GM12878 (cell line): ENCODE measurements at regions not wholly inside any gene's neighbourhood (a gene's known extent, or its start where the extent isn't known, plus 50 kb on each side); places are given as distances from the start of the nearest gene placed in this dataset.

Source experiments
- ATAC-seq: fragments of 200-7000 bp; cut with Tn5 transposase; 3 replicates; pipeline ENCODE4 v1.9.1; 2020; ENCODE audit warnings: mild to moderate bottlenecking, moderate library complexity
- BruUV-seq: library from RNA; stranded (reverse); fragments of 400-500 nt; replicated peaks from 2 replicates; lab custom pipeline; 2021; lab: Mats Ljungman, UMichigan
- CTCF ChIA-PET: fragments of 300-600 bp; sonication (Branson Sonifier 250); formaldehyde crosslinking; extraction: SDS; loops from one replicate; lab custom pipeline; 2021; ENCODE audit warnings: inconsistent platforms; lab: Yijun Ruan, JAX
- POLR2A ChIA-PET: fragments of 350-600 bp; formaldehyde crosslinking; extraction: SDS; loops from one replicate; lab custom pipeline; 2021; ENCODE audit warnings: inconsistent platforms; lab: Charles Lee
- RAD21 ChIA-PET: fragments of 300-600 bp; sonication (Branson Sonifier 250); formaldehyde crosslinking; loops from one replicate; lab custom pipeline; 2023; ENCODE audit warnings: antibody characterized with exemption; ENCODE audit not compliant: unreplicated experiment; lab: Charles Lee
- SMC1A ChIA-PET: fragments of 300-600 bp; sonication (Branson Sonifier 250); formaldehyde crosslinking; loops from one replicate; lab custom pipeline; 2023; ENCODE audit not compliant: unreplicated experiment, uncharacterized antibody; lab: Charles Lee
- DNase-seq: peaks from one replicate; pipeline ENCODE4 v3.0.0-alpha.2; 2011; ENCODE audit warnings: low read depth, low spot score
- FAIRE-seq: peaks from 3 replicates; lab custom pipeline; 2011; peaks lifted over from hg19 to GRCh38; lab: Jason Lieb, UNC
- H2AFZ ChIP-seq: 2 replicates; pipeline ENCODE4 v1.6.0; 2011; ENCODE audit warnings: low read depth, low read length, control low read depth; ENCODE audit not compliant: control insufficient read depth
- H3K27ac ChIP-seq: 2 replicates; pipeline ENCODE4 v1.5.1; 2011; ENCODE audit warnings: control low read depth; ENCODE audit not compliant: control insufficient read depth, insufficient read depth
- H3K27me3 ChIP-seq, 2 experiments: replicated peaks in 1 of 2; 2 replicates each; pipeline versions ENCODE4 v1.6.0 to v1.6.1; 2011; ENCODE audit warnings: low read length in 1 of 2; ENCODE audit not compliant: control insufficient read depth in 2 of 2, insufficient read depth in 2 of 2
- H3K36me3 ChIP-seq, 2 experiments: 2 replicates each; pipeline ENCODE4 v1.5.1; 2011; ENCODE audit warnings: low read length in 1 of 2; ENCODE audit not compliant: control insufficient read depth in 2 of 2, insufficient read depth in 2 of 2
- H3K4me1 ChIP-seq: 2 replicates; pipeline ENCODE4 v1.6.1; 2011; ENCODE audit warnings: mild to moderate bottlenecking, low read length, moderate library complexity, mixed read lengths; ENCODE audit not compliant: control insufficient read depth, insufficient read depth
- H3K4me2 ChIP-seq: 2 replicates; pipeline ENCODE4 v1.6.0; 2011; ENCODE audit warnings: control low read depth; ENCODE audit not compliant: control insufficient read depth, insufficient read depth
- H3K4me3 ChIP-seq: fragments of 200-600 bp; sonication (generic); 2 replicates; pipeline ENCODE4 v1.5.1; 2016
- H3K79me2 ChIP-seq: 2 replicates; pipeline ENCODE4 v1.6.0; 2011; ENCODE audit warnings: low read length; ENCODE audit not compliant: control insufficient read depth, insufficient read depth
- H3K9ac ChIP-seq: 2 replicates; pipeline ENCODE4 v1.8.0; 2011; ENCODE audit warnings: low read length, control low read depth, mixed read lengths; ENCODE audit not compliant: control insufficient read depth, insufficient read depth
- H3K9me3 ChIP-seq: replicated peaks from 3 replicates; pipeline ENCODE4 v1.5.1; 2011; ENCODE audit warnings: mild to moderate bottlenecking, low read length; ENCODE audit not compliant: control insufficient read depth, insufficient read depth
- H4K20me1 ChIP-seq: 2 replicates; pipeline ENCODE4 v1.6.0; 2011; ENCODE audit not compliant: control insufficient read depth, insufficient read depth
- BRCA1 ChIP-seq: IDR thresholded peaks from 2 replicates; pipeline ENCODE4 v1.6.1; 2011; ENCODE audit warnings: low read depth, low read length, improper control_type of control experiment
- CHD1 ChIP-seq: IDR thresholded peaks from 2 replicates; pipeline ENCODE4 v1.6.1; 2012; ENCODE audit warnings: low read depth, low read length, improper control_type of control experiment
- CHD4 ChIP-seq: fragments of 200-600 bp; sonication (generic); IDR thresholded peaks from 2 replicates; pipeline ENCODE4 v1.6.1; 2016; ENCODE audit warnings: mild to moderate bottlenecking
- GABPA ChIP-seq: IDR thresholded peaks from 2 replicates; pipeline ENCODE4 v1.6.1; 2014; ENCODE audit warnings: antibody characterized with exemption, low read depth, mild to moderate bottlenecking, inconsistent platforms
- GATAD2B ChIP-seq: fragments of 450-650 bp; conservative IDR thresholded peaks from 2 replicates; pipeline ENCODE4 v1.6.1; 2017; ENCODE audit warnings: low read depth, mild to moderate bottlenecking, moderate library complexity
- HDGF ChIP-seq: fragments of 450-650 bp; IDR thresholded peaks from 2 replicates; pipeline ENCODE4 v1.6.1; 2016; ENCODE audit warnings: antibody characterized with exemption
- NR2C2 ChIP-seq: IDR thresholded peaks from 2 replicates; pipeline ENCODE4 v1.6.1; 2011; ENCODE audit warnings: borderline replicate concordance, low read depth; ENCODE audit not compliant: control insufficient read depth, insufficient read length
- NRF1 ChIP-seq: conservative IDR thresholded peaks from 2 replicates; pipeline ENCODE4 v1.6.1; 2011; ENCODE audit warnings: mild to moderate bottlenecking, low read depth, low read length, improper control_type of control experiment
- POLR2AphosphoS5 ChIP-seq: IDR thresholded peaks from 2 replicates; pipeline ENCODE4 v1.6.1; 2011; ENCODE audit warnings: mild to moderate bottlenecking, low read length, inconsistent platforms
- RAD51 ChIP-seq: fragments of 450-650 bp; IDR thresholded peaks from 2 replicates; pipeline ENCODE4 v1.6.1; 2016; ENCODE audit warnings: moderate library complexity, mild to moderate bottlenecking, inconsistent platforms
- RELA ChIP-seq: fragments of 450-650 bp; IDR thresholded peaks from 2 replicates; pipeline ENCODE4 v1.8.0; 2014; ENCODE audit warnings: borderline replicate concordance; ENCODE audit not compliant: partially characterized antibody
- SREBF2 ChIP-seq: IDR thresholded peaks from 2 replicates; pipeline ENCODE4 v1.6.1; 2012; ENCODE audit warnings: mild to moderate bottlenecking, low read length
- ZSCAN29 ChIP-seq: fragments of 450-650 bp; IDR thresholded peaks from 2 replicates; pipeline ENCODE4 v1.6.1; 2017; ENCODE audit warnings: mild to moderate bottlenecking, moderate library complexity
- WGBS: methylation state at CpG from one replicate; pipeline ENCODE4 v1.1.6; 2016; ENCODE audit warnings: low lambda C conversion rate; ENCODE audit not compliant: insufficient replicate concordance, insufficient coverage; ENCODE audit errors: missing lambda C conversion rate; 5-methylcytosine and 5-hydroxymethylcytosine counted together
- in situ Hi-C: fragments of 300-500 bp; cut with MboI; formaldehyde crosslinking; loops from 9 replicates; pipeline ENCODE4 v1.14.3; 2018; ENCODE audit warnings: mixed read lengths
- intact Hi-C: fragments of 100-400 bp; cut with micrococcal nuclease; formaldehyde crosslinking; loops from one replicate; pipeline ENCODE4 v1.14.2; 2022; ENCODE audit not compliant: unreplicated experiment
- TF ChIP-seq, protein P1 (sequence below): IDR thresholded peaks from 2 replicates; pipeline ENCODE4 v1.6.1; 2011; ENCODE audit warnings: mild to moderate bottlenecking, low read depth, low read length, moderate library complexity; ENCODE audit not compliant: insufficient replicate concordance
- TF ChIP-seq, protein P2 (sequence below): IDR thresholded peaks from 2 replicates; pipeline ENCODE4 v1.6.1; 2012; ENCODE audit warnings: low read depth, low read length, improper control_type of control experiment
- TF ChIP-seq, protein P3 (sequence below), 3 experiments: IDR thresholded peaks in 2 of 3; conservative IDR thresholded peaks in 1 of 3; 2 replicates each; pipeline ENCODE4 v1.5.1; 2011; ENCODE audit warnings: low read depth in 3 of 3, low read length in 3 of 3, mild to moderate bottlenecking in 3 of 3, control low read depth in 2 of 3, moderate library complexity in 2 of 3, inconsistent platforms in 1 of 3, mixed read lengths in 1 of 3; ENCODE audit not compliant: control insufficient read depth in 2 of 3, insufficient read depth in 1 of 3; ENCODE audit errors: extremely low read depth in 1 of 3
- TF ChIP-seq, protein P4 (sequence below): IDR thresholded peaks from 2 replicates; pipeline ENCODE4 v1.6.1; 2012; ENCODE audit warnings: low read depth, low read length, improper control_type of control experiment

DNA sequence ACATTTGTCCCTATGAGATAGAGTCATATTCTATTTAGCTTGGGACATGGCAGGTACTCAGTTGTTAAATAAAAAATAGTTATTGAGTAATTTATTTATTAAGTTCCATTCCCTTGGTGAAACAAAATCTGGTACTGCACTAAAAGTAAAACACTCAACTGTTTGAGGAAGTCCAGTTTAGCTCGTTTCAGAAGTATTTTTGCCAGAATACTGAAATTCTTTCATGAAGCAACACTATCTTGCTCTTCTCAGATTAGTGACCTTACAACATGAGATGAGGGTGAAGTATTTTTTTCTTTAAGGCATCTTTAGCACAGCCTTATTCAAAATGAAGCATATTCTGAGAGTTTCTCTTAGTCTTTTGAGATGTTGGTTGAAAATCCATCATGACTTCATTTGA, 106.0 kb downstream of the ZNF365 start:
- ATAC-seq (no peak), DNase-seq (no peak), FAIRE-seq (no peak)
- 0% methylated on average over 1 of the region's 1 CpG for WGBS
- in situ Hi-C loops, result no loop called here
- Histone ChIP-seq H3K4me3 (no peak overlapping the region), H3K4me1 (no peaks in the 10 kb centered on the region), H3K36me3 (no peaks in the 10 kb centered on the region), H3K9me3 (peaks cover 1% of the 10 kb centered on the region; the same call in 1 of the 3 replicates), H3K9ac (no peak overlapping the region), H2AFZ (no peak overlapping the region), H3K27me3 (peaks cover 0 to 2% of the 10 kb centered on the region in 2 experiments; a peak in 2 of 4 replicates), H4K20me1 (no peaks in the 10 kb centered on the region), H3K4me2 (no peak overlapping the region), H3K79me2 (no peaks in the 10 kb centered on the region), H3K27ac (no peak overlapping the region)
- CTCF ChIA-PET, result interaction anchor here (1.9 kb wide), 1 partner anchor 11 kb away, joined by 4 read pairs; no protein-coding TSS in a partner anchor
- intact Hi-C loops, result no loop called here
- POLR2A ChIA-PET, result no interaction called here
- SMC1A ChIA-PET, result interaction anchor here (0.6 to 1.5 kb wide), 7 partner anchors 9 to 658 kb away, joined by 3 to 4 read pairs (median 3); no protein-coding TSS in a partner anchor
- TF ChIP-seq RELA (no peak), HDGF (no peak), RAD51 (no peak), BRCA1 (no peak), GABPA (no peak), CHD4 (no peak), ZSCAN29 (no peak), NR2C2 (no peak), CHD1 (no peak), SREBF2 (no peak), NRF1 (no peak), GATAD2B (no peak), POLR2AphosphoS5 (no peak)
- TF ChIP-seq, protein P1, sequence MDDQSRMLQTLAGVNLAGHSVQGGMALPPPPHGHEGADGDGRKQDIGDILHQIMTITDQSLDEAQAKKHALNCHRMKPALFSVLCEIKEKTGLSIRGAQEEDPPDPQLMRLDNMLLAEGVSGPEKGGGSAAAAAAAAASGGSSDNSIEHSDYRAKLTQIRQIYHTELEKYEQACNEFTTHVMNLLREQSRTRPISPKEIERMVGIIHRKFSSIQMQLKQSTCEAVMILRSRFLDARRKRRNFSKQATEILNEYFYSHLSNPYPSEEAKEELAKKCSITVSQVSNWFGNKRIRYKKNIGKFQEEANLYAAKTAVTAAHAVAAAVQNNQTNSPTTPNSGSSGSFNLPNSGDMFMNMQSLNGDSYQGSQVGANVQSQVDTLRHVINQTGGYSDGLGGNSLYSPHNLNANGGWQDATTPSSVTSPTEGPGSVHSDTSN, result no peak
- TF ChIP-seq, protein P2, sequence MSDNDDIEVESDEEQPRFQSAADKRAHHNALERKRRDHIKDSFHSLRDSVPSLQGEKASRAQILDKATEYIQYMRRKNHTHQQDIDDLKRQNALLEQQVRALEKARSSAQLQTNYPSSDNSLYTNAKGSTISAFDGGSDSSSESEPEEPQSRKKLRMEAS, result no peak
- TF ChIP-seq, protein P3, sequence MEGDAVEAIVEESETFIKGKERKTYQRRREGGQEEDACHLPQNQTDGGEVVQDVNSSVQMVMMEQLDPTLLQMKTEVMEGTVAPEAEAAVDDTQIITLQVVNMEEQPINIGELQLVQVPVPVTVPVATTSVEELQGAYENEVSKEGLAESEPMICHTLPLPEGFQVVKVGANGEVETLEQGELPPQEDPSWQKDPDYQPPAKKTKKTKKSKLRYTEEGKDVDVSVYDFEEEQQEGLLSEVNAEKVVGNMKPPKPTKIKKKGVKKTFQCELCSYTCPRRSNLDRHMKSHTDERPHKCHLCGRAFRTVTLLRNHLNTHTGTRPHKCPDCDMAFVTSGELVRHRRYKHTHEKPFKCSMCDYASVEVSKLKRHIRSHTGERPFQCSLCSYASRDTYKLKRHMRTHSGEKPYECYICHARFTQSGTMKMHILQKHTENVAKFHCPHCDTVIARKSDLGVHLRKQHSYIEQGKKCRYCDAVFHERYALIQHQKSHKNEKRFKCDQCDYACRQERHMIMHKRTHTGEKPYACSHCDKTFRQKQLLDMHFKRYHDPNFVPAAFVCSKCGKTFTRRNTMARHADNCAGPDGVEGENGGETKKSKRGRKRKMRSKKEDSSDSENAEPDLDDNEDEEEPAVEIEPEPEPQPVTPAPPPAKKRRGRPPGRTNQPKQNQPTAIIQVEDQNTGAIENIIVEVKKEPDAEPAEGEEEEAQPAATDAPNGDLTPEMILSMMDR (IDR thresholded peaks at IDR 0.05 in 2 of 3, conservative IDR thresholded peaks at IDR 0.05 in 1 of 3; ENCODE audit: control insufficient read depth in 2 of 3, extremely low read depth in 1 of 3, insufficient read depth in 1 of 3, low read depth in 3 of 3, low read length in 3 of 3), result no peak
- TF ChIP-seq, protein P4, sequence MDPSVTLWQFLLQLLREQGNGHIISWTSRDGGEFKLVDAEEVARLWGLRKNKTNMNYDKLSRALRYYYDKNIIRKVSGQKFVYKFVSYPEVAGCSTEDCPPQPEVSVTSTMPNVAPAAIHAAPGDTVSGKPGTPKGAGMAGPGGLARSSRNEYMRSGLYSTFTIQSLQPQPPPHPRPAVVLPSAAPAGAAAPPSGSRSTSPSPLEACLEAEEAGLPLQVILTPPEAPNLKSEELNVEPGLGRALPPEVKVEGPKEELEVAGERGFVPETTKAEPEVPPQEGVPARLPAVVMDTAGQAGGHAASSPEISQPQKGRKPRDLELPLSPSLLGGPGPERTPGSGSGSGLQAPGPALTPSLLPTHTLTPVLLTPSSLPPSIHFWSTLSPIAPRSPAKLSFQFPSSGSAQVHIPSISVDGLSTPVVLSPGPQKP, result no peak
- RAD21 ChIA-PET, result no interaction called here
- BruUV-seq, result no TSS peak
